Right atrium auricular region (tissue), 2 donors: ENCODE measurements at regions not wholly inside any gene's neighbourhood (a gene's known extent, or its start where the extent isn't known, plus 50 kb on each side); places are given as distances from the start of the nearest gene placed in this dataset.

Source experiments
- DNase-seq: peaks from one replicate; pipeline ENCODE4 v3.0.0-alpha.2; 2019; ENCODE audit warnings: low spot score
- H3K27ac ChIP-seq, 2 donors: fragments of 200-600 bp; sonication (generic); 1 replicate in 1 of 2; 2 replicates in 1 of 2; pipeline ENCODE4 v1.5.1; 2016 to 2019
- H3K27me3 ChIP-seq, 2 donors: fragments of 200-600 bp; sonication (generic); one replicate each; pipeline versions ENCODE4 v1.5.1 to v1.6.0; 2017 to 2019
- H3K36me3 ChIP-seq: fragments of 200-600 bp; sonication (generic); one replicate; pipeline ENCODE4 v1.5.1; 2016
- H3K4me1 ChIP-seq, 2 donors: fragments of 200-600 bp; sonication (generic); one replicate each; pipeline versions ENCODE4 v1.5.1 to v1.6.0; 2017 to 2019
- H3K4me3 ChIP-seq, 2 donors: fragments of 200-600 bp; sonication (generic); 1 replicate in 1 of 2; 2 replicates in 1 of 2; pipeline ENCODE4 v1.5.1; 2017 to 2019; ENCODE audit warnings: mild to moderate bottlenecking in 1 of 2, moderate library complexity in 1 of 2
- H3K9me3 ChIP-seq, 2 donors: fragments of 200-600 bp; sonication (generic); one replicate each; pipeline ENCODE4 v1.5.1; 2019
- CTCF ChIP-seq, 2 donors: fragments of 200-600 bp; sonication (generic); IDR thresholded peaks; one replicate each; pipeline ENCODE4 v1.5.1; 2019; ENCODE audit warnings: antibody characterized with exemption in 2 of 2

GRCh38 chr20:40319056-40319455 lies 370.0 kb downstream of the MAFB start:
- Histone ChIP-seq H3K27ac (no peak overlapping the region), H3K36me3 (no peaks in the 10 kb centered on the region), H3K4me3 (no peak overlapping the region), H3K27me3 (no peaks in the 10 kb centered on the region), H3K9me3 (no peaks in the 10 kb centered on the region), H3K4me1 (no peaks in the 10 kb centered on the region)
- TF ChIP-seq CTCF (IDR thresholded peaks at IDR 0.05): no peak
- DNase-seq: no peak

GRCh38 chr20:40317156-40317790 lies 371.8 kb downstream of the MAFB start:
- DNase-seq: no peak
- no peaks in the 10 kb centered on the region for H3K36me3 ChIP-seq
- no peak overlapping the region for H3K4me3 ChIP-seq
- H3K27me3 ChIP-seq: no peaks in the 10 kb centered on the region
- H3K4me1 ChIP-seq: no peaks in the 10 kb centered on the region
- H3K27ac ChIP-seq: no peak overlapping the region
- no peak for TF ChIP-seq CTCF (IDR thresholded peaks at IDR 0.05)
- H3K9me3 ChIP-seq: no peaks in the 10 kb centered on the region

DNA sequence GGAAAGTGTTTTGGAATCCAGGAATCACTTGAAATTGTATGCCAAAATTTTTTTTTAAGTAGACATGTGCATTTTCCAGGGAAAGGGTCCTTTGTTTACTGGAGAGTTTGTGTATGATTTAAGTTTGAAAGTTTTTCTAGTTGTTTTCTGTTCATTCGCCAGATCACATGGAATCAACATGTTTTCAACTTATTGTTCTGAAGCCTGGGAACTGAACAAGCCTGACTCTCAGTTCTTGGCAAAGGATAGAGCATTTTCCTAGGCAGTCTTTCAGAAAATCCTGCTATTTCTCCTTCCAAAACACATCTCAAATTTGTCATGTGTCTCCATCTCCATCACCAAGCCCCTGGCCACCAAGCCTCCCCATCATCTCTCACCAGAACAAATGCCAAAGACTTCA lies 374.8 kb downstream of the MAFB start:
- no peak overlapping the region for H3K27ac ChIP-seq
- H3K4me1 ChIP-seq: no peaks in the 10 kb centered on the region
- TF ChIP-seq CTCF (IDR thresholded peaks at IDR 0.05): no peak
- no peaks in the 10 kb centered on the region for H3K9me3 ChIP-seq
- DNase-seq: no peak
- no peaks in the 10 kb centered on the region for H3K36me3 ChIP-seq
- H3K27me3 ChIP-seq: no peaks in the 10 kb centered on the region
- H3K4me3 ChIP-seq: no peak overlapping the region

- Histone ChIP-seq H3K27me3 (no peaks in the 10 kb centered on the region), H3K4me3 (no peak overlapping the region), H3K4me1 (no peaks in the 10 kb centered on the region), H3K9me3 (no peaks in the 10 kb centered on the region), H3K36me3 (no peaks in the 10 kb centered on the region), H3K27ac (no peak overlapping the region)
- no peak for DNase-seq
- TF ChIP-seq CTCF (IDR thresholded peaks at IDR 0.05): no peak
Measured at GRCh38 chr20:40313730-40314129, 375.3 kb downstream of the MAFB start.

DNA sequence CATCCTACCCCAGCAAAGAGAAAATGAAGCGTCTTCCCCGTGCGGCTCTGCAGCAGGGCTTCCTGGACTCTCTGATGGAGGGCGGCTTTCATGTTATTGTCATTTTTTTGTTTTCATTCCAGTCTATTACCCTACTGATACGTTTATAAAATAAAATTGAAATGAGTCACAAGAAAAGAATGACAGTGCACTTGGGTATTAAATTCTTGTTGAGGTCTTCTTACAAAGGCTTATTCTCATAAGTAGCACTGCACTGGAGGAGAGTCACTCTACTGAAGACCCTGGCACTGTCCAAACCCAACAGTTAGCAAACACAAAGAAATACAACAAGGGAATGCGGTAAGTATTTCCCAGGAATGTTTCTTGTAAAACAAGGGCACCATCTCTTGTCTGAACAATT lies 379.3 kb downstream of the MAFB start:
- Histone ChIP-seq H3K27me3 (no peaks in the 10 kb centered on the region), H3K27ac (no peak overlapping the region), H3K4me1 (peaks cover 0 to 6% of the 10 kb centered on the region in 2 donors), H3K36me3 (no peaks in the 10 kb centered on the region), H3K9me3 (no peaks in the 10 kb centered on the region), H3K4me3 (no peak overlapping the region)
- TF ChIP-seq CTCF (IDR thresholded peaks at IDR 0.05): no peak
- no peak for DNase-seq

DNA sequence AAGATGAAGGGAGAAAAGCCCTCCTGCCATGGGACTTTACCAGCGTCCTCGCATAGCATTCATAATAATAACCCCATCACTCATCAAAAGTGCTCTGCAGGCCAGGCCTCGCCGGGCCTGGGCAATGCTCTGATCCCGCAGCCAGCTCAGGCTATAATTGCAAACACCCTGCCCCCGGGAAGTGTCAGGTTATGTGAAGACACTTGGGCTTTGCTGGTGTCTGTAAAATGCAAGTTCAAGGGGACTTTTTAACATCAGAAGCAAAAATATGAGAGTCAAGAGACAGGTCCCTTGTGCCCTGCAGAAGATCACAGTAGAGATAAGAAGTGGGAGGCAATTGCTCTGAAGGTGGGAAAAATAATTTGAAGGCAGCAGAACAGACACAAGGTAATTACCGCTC lies 381.0 kb downstream of the MAFB start:
- TF ChIP-seq CTCF (IDR thresholded peaks at IDR 0.05): no peak
- Histone ChIP-seq H3K4me3 (no peak overlapping the region), H3K9me3 (no peaks in the 10 kb centered on the region), H3K27me3 (no peaks in the 10 kb centered on the region), H3K27ac (no peak overlapping the region), H3K4me1 (peaks cover 0 to 6% of the 10 kb centered on the region in 2 donors), H3K36me3 (no peaks in the 10 kb centered on the region)
- no peak for DNase-seq
